ENCODE measurements at regions not wholly inside any gene's neighbourhood (a gene's known extent, or its start where the extent isn't known, plus 50 kb on each side); places are given as distances from the start of the nearest gene placed in this dataset.

DNA sequence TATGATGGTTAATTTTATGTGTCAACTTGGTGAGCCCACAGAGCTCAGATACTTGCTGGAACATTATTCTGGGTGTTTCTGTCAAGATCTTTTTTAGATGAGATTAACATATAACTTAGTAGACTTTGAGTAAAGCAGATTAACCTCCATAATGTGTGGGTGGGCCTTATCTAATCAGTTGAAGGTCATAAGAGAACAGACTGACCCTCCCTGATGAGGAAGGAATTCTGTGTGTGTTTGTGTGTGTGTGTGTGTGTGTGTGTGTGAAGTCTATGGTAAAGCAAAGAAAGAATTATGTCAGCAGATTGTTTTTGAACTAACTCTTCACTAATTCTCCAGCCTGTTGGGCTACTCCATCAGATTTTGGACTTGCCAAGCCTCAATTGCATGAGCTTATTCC is 232.2 kb upstream of the MEX3C start:
- TF ChIP-seq CTCF (IDR thresholded peaks at IDR 0.05) (no peak), POLR2A (IDR thresholded peaks at IDR 0.05) (no peak)

Data from uterus (tissue), 2 donors.